NCI-H1417 (cell line): ENCODE measurements at regions not wholly inside any gene's neighbourhood (a gene's known extent, or its start where the extent isn't known, plus 50 kb on each side); places are given as distances from the start of the nearest gene placed in this dataset.

Experiments
- DNase-seq, 3 experiments: peaks; one replicate each; lab custom pipeline; 2025; lab: John Stamatoyannopoulos, UW

DNA sequence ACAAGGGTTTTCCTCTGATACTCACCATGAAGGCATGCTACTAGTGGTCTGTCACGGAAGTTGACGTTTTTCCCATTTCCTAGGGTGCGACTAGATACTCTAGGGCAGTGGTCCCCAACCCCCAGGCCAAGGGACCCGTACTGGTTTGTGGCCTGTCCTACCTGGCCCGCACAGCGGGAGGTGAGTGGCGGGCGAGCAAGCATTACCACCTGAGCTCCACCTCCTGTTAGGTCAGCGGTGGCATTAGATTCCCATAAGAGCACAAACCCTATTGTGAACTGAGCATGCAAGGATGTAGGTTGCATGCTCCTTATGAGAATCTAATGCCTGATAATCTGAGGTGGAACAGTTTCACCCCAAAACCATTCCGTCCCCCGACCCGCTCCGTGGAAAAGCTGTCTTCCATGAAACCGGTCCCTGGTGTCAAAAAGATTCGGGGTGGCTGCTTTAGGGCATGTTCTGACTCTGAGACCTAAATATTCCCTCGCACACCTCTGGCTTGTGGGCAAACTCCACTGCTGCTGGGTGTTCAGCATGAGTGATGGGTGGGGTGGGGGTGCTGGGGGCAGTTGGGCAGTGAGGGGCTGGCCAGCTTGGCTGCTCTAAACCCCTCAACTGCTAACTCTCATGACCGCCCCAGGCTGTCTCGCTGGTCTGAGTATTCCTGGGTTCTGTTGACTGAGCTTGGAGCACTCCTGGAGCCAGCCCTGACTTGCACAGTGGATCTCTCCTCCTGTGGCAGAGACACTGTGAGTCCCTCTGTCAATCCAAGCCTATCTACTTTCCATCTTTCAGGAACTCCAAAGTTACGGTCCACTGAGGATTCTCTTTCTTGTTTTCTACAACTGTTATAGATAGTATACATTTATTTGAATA, 78.3 kb upstream of the NEK6 start:
- DNase-seq, result no peak

DNA sequence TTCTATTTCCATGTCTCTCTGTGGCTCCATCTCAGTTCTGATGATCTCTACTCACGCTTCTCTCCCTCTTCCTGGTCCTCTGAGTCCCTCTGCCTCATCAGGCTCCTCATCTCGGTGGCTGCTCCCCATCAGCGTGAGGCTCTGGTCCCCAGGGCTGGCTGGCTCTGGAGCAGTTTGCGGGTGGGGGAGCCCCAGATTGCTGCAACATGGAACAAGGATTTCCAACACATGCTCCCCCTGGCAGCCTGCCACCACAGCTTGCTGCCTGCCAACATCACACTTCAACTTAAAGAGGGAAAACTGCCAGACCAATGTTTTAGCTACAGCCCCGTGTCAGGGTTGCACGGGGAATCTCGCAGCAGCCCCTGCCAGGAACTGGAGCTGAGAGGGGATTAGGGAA, 77.2 kb upstream of the NEK6 start:
- DNase-seq, result peak in 2 of 3 experiments; percentile 21 to 64

DNA sequence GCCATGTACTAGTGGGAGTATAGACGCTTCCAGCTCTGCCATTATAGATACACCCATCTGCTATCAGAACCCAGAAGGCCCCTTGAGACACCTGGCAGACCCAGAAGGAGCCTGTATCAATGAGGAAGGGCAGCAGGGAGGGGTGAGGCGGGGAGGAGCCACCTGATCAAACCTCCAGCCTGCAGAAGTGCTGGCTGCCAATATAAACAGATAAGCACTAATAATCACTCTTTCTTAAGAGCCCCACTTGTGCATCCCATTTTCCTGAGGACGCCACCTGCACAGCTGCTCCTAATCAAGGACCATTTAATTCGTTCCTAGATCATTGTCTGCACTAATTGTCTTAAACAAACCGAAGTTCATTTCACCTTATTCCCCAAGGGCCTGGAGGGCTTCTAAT, 75.0 kb upstream of the NEK6 start:
- DNase-seq, result peak in 2 of 3 experiments; percentile 78 to 97

DNA sequence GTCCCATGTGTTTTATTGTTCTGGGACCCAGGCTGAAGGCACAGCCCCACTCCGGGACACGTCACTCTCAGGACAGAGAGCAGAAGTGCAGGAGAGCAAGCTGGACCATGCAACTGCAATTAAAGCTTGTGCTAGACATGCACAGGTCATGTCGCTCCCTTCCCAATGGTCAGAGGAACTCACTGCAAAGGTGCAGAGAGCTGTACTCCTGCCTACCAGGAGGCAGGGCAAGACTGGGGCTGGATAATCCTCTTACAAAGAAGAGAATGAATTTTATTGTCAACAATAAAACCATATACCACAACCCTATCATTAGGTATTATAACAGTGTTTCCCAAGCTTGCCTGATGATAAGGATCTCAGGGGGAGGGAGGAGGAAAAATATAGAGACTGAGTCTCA, 74.0 kb upstream of the NEK6 start:
- peak in 2 of 3 experiments; percentile 29 to 72 for DNase-seq

DNA sequence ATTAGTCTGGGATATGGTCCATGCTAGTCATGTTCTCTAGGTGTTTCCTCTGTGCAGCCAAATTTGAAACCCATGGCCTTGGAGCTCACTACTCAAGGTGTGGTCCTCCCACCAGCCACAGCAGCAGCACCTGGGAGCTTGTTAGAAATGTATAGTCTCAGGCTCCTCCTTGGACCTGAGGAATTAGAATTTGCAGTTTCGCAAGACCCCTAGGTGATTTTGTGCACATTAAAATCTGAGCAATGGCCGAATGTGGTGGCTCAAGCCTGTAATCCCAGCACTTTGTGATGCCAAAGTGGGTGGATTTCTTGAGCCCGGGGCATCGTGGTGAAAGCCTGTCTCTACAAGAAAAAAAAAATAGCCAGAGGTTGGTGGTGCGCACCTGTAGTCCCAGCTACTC, 72.3 kb upstream of the NEK6 start:
- no peak for DNase-seq

DNA sequence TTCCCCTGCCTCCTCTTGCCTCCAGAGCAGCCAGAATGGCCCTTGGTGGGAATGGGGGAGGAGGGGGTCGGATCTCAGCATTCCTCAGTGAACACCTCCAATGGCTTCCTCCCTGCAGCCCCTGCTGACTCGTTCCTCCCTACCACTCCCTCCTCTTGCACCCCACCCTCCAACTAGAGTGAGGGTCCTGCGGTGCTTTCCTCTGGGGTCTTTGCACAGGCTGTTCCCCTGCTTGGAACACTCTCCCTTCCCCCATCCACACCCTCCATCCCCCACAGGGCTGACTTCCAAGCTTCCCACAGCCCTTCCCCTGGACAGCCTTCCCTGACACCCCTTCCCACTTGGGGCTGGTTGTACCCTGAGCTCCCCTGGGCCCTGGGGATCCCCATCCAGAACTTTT, 70.4 kb upstream of the NEK6 start:
- no peak for DNase-seq

DNA sequence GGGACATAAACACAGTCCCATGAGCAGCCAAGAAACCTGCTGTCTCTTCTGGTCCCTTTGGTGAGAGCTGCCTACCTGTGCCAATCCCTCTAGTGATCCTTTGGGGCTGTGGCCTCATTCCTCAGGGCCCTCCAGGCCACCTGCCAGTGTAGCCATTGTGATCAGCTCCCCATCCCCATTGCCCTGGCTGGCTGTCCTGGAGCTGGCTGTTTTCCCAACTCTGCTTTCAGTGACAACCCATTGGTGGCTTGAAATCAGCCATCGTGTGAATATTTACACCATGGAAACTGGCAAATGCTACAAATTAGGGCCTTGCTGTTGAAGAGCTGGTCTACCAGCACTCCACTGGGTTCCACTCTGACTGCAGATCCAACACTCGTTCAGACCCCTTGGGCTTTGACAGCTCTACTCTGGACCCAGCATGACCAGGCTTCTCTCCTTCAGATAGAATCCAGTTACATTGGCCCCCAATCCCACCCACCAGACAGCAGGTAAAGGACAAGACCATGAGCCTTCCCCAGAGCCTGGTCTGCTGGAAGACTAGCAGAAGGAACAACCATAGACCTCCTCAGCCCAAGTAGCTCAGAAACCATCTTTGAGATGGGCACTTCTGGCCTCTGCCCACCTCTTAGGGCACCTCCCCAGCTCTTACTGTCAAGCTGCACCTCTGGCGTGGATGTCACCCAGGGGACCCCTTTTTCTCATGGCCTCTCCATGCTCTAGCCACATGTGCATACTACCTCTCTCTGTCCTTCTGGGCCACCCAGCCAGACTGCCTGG, 69.2 kb upstream of the NEK6 start:
- no peak for DNase-seq

DNA sequence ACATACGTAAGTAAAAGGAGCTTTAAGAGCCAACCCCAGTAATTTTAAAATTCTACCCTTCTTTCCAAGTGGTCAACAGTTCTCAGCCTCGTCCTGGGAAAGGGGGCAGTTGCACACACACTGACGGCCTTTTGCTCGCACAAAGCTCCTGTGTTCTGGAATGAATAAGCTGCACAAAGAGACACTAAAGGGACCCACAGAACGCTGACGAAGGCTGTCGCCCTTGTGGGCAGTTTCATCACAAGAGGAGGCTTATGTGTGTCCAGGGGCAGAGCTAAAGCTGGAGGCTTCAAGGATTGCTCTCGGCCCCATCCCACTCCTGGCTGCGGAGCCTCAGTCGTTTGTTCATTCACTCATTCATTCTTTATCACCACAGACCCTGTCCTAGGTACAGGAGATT, 67.0 kb upstream of the NEK6 start:
- no peak for DNase-seq

DNA sequence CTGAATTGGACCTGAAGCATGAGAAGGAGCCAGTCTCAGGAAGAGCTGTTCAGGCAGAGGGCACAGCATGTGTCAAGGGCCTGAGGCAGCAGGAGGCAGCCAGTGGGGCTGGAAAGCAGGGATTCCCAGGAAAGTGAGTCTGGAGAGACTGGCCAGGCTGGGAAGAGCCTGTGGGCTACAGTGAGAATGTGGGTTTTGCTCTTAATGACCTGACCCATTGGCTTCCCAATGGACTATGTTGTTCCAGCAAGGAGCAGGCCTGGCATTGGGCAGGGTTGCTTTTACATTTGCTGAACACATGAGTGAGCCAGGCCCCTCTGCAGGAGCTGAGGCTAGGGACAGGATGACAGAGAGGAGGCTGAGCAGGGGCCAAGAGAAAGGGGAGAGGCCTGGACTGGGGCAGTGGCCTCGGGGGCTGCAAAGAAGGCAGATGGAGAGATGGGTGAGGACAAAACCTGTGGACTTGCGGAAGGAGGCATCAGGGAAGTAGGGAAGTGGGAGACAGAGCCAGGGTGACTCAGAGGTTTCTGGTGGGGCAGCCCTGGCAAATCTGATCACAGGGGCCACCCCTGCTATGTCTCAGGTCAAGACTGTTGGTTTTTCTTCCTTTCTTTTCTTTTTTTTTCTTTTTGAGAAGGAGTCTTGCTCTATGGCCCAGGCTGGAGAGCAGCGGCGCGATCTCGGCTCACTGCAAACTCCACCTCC, 65.9 kb upstream of the NEK6 start:
- no peak for DNase-seq

DNA sequence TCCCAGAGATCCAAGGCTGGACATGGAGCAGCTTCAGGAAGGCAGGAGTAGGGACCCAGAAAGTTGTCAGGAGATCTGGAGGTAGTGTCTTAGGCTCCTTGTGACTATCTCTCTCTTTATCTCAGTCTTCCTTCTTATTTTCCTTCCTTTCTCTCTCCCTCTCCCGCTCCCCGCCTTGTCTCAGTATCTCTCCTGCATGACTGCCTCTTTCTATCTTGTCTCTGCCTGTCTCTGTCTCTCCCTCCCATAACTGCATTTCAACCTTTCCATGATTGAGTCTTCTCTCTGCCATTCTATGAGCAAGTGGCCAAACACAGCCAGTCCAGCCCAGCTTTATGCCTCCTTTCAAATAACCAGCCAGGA, 61.0 kb upstream of the NEK6 start:
- DNase-seq, result no peak

DNA sequence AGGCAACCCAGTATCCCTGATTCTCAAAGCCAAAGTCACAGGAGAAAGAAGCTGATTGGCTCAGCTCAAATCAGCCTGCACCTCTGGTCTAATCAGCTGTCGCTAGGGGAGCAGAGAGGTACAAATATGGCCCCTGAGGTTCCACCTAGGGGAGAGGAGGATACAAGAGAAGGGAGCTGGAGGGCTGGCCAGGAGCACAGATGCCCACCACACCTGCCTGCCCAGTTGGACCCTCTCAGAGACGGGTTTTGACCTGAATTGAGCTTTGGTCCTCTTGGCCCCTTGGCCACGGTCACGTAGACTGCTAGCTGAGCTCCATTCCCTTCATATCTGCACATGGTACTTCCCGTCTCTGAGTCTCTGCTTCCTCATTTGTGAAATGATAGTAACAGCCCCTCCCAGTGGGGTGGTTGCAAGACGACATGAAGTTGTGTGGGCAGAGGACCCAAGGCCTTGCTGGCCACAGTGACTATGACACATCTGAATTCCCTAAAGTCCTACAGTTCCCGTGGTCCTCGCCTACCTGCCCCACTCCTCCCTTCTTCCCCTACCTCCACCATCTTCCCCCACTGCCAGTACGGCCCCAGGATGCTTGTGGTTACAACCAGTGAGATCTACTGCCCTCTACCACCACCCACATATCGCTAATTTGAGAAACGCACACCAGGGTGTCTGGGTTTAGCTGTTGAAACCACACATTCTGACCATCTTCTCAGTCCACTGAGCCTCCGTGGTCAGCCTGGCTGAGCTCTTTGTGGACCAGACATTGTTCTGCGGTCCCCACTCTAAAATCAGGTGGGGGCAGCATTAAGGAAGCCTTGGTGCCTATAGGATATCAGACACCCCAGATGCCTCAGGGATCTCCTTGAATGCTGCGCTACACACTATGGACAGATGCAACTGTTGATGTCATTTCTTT, 60.3 kb upstream of the NEK6 start:
- no peak for DNase-seq

DNA sequence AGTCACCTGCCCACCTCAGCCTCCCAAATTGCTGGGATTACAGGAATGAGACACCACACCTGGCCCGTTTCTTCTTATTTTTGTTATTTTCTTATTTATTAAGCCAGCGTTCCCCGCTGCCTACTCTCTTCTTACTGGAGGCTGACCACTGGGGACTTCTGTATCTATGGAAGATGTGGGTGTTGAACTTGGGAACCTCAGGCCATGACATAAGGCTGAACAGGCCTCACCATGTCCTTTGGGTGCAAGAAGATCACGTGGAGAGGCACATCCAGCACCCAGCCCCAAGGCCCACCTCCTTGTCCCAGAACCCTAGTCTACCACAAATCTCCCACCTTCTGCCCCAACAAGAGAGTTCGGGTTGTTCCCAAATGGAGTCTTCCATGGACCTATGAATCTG, 59.4 kb upstream of the NEK6 start:
- no peak for DNase-seq

DNA sequence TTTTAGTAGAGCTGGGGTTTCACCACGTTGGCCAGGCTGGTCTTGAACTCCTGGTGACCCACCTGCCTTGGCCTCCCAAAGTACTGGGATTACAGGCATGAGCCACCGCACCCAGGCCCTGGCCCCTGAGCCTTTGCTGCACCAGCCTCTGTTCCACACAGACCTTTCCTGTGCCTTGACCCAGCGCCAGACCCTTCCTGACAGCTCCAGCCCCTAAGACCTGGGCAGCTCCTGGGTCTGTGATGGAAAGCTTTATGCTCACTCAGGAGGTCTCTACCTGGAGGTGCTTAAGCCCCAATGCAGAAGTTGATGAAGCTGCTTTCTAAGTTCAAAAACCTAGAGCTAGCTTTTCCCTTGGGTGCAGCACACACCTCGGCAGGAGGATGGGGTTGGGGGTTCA, 58.8 kb upstream of the NEK6 start:
- DNase-seq, result no peak

DNA sequence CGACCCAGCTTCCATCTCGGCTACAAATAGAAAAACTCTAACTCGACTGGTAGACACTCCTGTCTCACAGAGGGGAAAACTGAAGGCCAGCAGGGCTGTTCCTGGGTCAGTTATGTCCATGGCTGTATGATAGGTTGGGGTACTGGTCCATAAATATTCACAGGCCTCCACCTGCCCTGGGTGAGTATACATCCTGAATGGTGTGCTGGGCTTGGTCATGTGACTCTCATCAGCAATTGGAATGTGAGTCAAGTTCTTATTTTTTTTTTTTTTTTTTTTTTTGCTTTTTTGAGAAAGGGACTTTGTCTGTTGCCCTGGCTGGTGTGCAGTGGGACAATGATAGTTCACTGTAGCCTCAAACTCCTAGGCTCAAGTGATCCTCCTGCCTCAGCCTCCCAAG, 58.3 kb upstream of the NEK6 start:
- DNase-seq, result no peak

DNA sequence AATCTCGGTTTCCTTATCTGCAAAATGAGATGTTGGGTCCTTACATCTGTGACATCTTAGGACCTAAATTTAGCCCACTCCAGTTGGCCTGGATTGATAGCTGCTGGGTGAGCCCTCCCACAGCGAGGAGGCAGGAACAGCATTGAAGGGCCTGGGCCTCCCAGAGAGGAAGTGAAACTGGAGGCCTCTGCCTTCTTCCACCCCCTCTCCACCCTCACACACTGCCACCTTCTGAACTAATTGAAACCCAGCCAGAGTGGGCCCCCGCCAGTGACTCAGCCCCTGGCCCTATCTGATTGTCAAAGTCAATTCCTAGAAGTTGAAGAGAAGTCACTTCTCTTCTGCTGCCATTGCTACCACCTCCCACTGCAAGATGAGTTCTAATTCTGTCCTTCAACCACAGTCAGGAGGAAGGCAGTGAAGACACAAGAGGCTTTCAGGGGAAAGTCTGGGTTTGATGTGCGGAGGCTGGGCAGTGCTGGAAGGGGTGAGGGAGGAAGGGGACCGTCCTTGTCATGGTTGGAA, 55.2 kb upstream of the NEK6 start:
- no peak for DNase-seq

DNA sequence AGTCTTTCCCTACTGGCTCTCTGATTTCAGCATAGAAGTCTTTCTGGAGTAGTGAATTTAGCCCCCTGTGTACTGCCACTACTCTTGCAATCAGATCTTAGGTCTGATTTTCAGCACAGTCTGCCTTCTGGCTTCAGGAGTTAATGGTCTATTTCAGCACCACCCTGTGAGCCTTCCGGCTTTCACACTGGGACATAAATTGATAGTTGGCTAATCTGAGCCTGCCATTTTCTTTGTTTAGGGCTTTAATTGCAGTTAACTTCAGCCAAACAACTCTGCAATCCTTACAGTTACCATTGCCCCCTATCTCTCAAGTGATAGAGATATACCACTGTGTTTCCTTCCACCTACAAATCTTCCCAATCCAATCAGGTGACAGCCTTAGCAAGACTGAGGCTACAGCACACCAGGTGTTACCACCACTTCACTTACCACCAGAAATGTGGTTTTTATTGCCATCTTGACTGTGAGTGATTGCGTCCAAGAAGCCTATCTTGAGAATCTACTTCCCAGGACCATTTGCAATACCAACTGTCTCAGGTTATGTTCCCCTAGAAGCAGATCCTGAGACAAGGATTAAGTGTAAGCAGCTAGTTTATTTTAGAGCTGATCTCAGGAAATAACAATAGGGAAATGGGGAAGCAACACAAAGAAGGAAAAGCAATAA, 51.9 kb upstream of the NEK6 start:
- DNase-seq, result peak in 1 of 3 experiments; percentile 23

DNA sequence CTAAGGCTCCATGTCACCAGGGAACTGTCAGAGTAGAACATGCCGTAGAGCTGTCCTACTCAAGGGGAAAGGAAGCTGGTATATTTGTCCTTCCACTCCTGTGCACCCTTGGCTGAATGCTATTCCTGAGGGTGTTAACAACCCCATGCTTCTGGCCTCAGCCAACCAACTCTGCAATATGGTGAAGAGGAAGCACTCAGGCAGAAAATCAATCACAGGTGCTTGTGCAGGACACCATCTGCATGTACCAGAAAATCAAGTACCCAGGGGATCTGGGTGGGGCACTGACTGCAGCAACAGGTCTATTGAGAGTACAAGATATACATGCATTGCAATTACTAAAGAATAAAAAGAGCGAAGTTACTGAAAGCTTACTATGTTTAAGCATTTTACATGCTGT, 51.4 kb upstream of the NEK6 start:
- peak; percentile 13 to 71 (median 36) for DNase-seq
